ENCODE measurements at regions not wholly inside any gene's neighbourhood (a gene's known extent, or its start where the extent isn't known, plus 50 kb on each side); places are given as distances from the start of the nearest gene placed in this dataset.
A peak's percentile ranks its signal among the peaks of the same experiment; 100 is the strongest.

DNA sequence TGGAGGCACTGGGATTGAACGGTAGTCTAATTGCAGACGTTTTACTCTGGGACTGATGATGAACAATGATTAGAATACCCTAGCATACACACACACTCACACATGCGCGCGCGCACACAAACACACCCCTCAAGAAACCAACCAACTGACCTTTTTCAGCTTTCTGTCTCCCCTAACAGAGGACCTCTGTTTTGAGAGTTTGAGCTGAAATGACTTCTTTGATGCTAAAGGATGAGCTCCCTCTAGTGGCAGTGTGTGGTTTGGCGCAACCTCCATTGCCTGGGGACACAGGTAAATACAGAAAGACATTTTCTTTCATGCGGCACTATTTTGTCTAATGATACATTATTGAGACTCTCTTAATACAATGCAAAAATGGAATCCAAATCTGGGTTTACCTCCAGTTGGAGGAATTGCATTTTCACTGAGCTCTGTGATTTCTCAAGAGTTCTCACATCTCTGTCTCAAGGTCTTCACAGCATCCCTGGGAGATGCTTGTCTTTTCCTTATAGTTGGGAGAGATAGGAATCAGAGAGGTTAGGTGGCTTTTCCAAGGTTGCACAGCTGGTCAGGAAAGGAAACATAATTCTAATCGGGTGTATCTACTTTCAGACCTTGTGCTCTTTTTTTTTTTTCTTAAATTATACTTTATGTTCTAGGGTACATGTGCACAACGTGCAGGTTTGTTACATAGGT is 187.5 kb downstream of the TMEM38B start:
- TF ChIP-seq REST (IDR thresholded peaks at IDR 0.05; ENCODE audit: low read depth) (no peak), EP300 (IDR thresholded peaks at IDR 0.05; ENCODE audit: borderline replicate concordance) (no peak), ZBTB7A (IDR thresholded peaks at IDR 0.05; ENCODE audit: low read depth) (no peak), FOXM1 (IDR thresholded peaks at IDR 0.05; ENCODE audit: borderline replicate concordance, low read depth) (no peak), CREB1 (IDR thresholded peaks at IDR 0.05; ENCODE audit: low read depth) (no peak), TCF12 (IDR thresholded peaks at IDR 0.05; ENCODE audit: low read depth) (no peak), RAD21 (IDR thresholded peaks at IDR 0.05; ENCODE audit: low read depth) (peak; percentile 73)
- TF ChIP-seq, protein P1, sequence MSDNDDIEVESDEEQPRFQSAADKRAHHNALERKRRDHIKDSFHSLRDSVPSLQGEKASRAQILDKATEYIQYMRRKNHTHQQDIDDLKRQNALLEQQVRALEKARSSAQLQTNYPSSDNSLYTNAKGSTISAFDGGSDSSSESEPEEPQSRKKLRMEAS (IDR thresholded peaks at IDR 0.05), result no peak
